HEK293 (cell line): ENCODE measurements at regions not wholly inside any gene's neighbourhood (a gene's known extent, or its start where the extent isn't known, plus 50 kb on each side); places are given as distances from the start of the nearest gene placed in this dataset.

Experiments
- CTCF ChIA-PET: fragments of 350-600 bp; formaldehyde crosslinking; extraction: SDS; loops from one replicate; lab custom pipeline; 2021; ENCODE audit warnings: antibody characterized with exemption; lab: Yijun Ruan, JAX
- POLR2A ChIA-PET: fragments of 300-600 bp; formaldehyde crosslinking; extraction: SDS; loops from one replicate; lab custom pipeline; 2020; ENCODE audit warnings: antibody characterized with exemption, inconsistent platforms; lab: Yijun Ruan, JAX
- H3K27ac ChIP-seq: fragments of 200-500 bp; sonication (Bioruptor generic); 2 replicates; pipeline ENCODE4 v1.5.1; 2014; ENCODE audit warnings: low read depth, low read length, control low read depth, inconsistent platforms; ENCODE audit errors: extremely low read depth
- H3K36me3 ChIP-seq, 2 experiments: fragments of 200-500 bp in 1 of 2; sonication (Bioruptor generic) in 1 of 2; 1 replicate in 1 of 2; 2 replicates in 1 of 2; pipeline ENCODE4 v1.5.1; 2014 to 2017; ENCODE audit warnings: inconsistent platforms in 2 of 2, low read length in 2 of 2; ENCODE audit not compliant: control insufficient read depth in 2 of 2, insufficient read depth in 1 of 2
- H3K4me1 ChIP-seq: fragments of 200-500 bp; sonication (Bioruptor generic); 2 replicates; pipeline ENCODE4 v1.5.1; 2014; ENCODE audit warnings: mild to moderate bottlenecking, low read length, inconsistent platforms; ENCODE audit not compliant: control insufficient read depth, insufficient read depth
- H3K4me3 ChIP-seq: 2 replicates; pipeline ENCODE4 v1.5.1; 2011; ENCODE audit warnings: low read depth, mild to moderate bottlenecking, control low read depth, low read length, moderate library complexity
- H3K9me3 ChIP-seq: fragments of 200-500 bp; sonication (Bioruptor generic); 2 replicates; pipeline ENCODE4 v1.5.1; 2014; ENCODE audit warnings: low read depth, low read length, inconsistent platforms; ENCODE audit not compliant: control insufficient read depth, insufficient read depth
- AEBP2 ChIP-seq: fragments of 450-650 bp; formaldehyde crosslinking; IDR thresholded peaks from 2 replicates; pipeline ENCODE4 v1.5.1; 2016; ENCODE audit warnings: missing biosample characterization, missing genetic modification characterization, borderline replicate concordance
- OSR2 ChIP-seq: fragments of 450-650 bp; formaldehyde crosslinking; IDR thresholded peaks from 2 replicates; pipeline ENCODE4 v1.5.1; 2016; ENCODE audit warnings: missing biosample characterization, missing genetic modification characterization
- PRDM10 ChIP-seq: fragments of 450-650 bp; formaldehyde crosslinking; IDR thresholded peaks from 2 replicates; pipeline ENCODE4 v1.5.1; 2016; ENCODE audit warnings: missing biosample characterization, missing genetic modification characterization
- SETDB1 ChIP-seq: IDR thresholded peaks from one replicate; pipeline ENCODE4 v1.6.1; 2017; ENCODE audit warnings: mild to moderate bottlenecking, low read length, moderate library complexity, mixed read lengths; ENCODE audit not compliant: insufficient read length
- ZBTB10 ChIP-seq: fragments of 450-650 bp; formaldehyde crosslinking; IDR thresholded peaks from 2 replicates; pipeline ENCODE4 v1.5.1; 2016; ENCODE audit warnings: missing biosample characterization, missing genetic modification characterization
- ZBTB6 ChIP-seq: fragments of 450-650 bp; formaldehyde crosslinking; IDR thresholded peaks from 2 replicates; pipeline ENCODE4 v1.5.1; 2017; ENCODE audit warnings: missing biosample characterization, missing genetic modification characterization
- ZNF19 ChIP-seq: fragments of 450-650 bp; formaldehyde crosslinking; IDR thresholded peaks from 2 replicates; pipeline ENCODE4; 2016; ENCODE audit warnings: missing biosample characterization, missing genetic modification characterization, low read depth
- ZNF248 ChIP-seq: fragments of 450-650 bp; formaldehyde crosslinking; IDR thresholded peaks from 2 replicates; pipeline ENCODE4 v1.5.1; 2017; ENCODE audit warnings: missing biosample characterization, missing genetic modification characterization
- ZNF266 ChIP-seq: fragments of 450-650 bp; formaldehyde crosslinking; IDR thresholded peaks from 2 replicates; pipeline ENCODE4 v1.5.1; 2016; ENCODE audit warnings: missing biosample characterization, missing genetic modification characterization, low read depth
- ZNF37A ChIP-seq: fragments of 450-650 bp; IDR thresholded peaks from 2 replicates; pipeline ENCODE4 v1.5.1; 2018; ENCODE audit warnings: missing biosample characterization, missing genetic modification characterization
- ZNF544 ChIP-seq: fragments of 450-650 bp; formaldehyde crosslinking; IDR thresholded peaks from 2 replicates; pipeline ENCODE4 v1.5.0; 2017; ENCODE audit warnings: missing biosample characterization, missing genetic modification characterization
- ZNF704 ChIP-seq: fragments of 450-650 bp; formaldehyde crosslinking; IDR thresholded peaks from 2 replicates; pipeline ENCODE4 v1.5.1; 2016; ENCODE audit warnings: missing biosample characterization, missing genetic modification characterization
- ZSCAN16 ChIP-seq: fragments of 450-650 bp; formaldehyde crosslinking; IDR thresholded peaks from 2 replicates; pipeline ENCODE4 v1.5.1; 2016; ENCODE audit warnings: missing biosample characterization, missing genetic modification characterization

- Histone ChIP-seq H3K27ac (no peak overlapping the region), H3K4me1 (no peaks in the 10 kb centered on the region), H3K9me3 (no peaks in the 10 kb centered on the region), H3K36me3 (no peaks in the 10 kb centered on the region), H3K4me3 (no peak overlapping the region)
- TF ChIP-seq ZNF19 (no peak), PRDM10 (tag by site-specific recombination) (no peak), OSR2 (tag by site-specific recombination) (no peak), ZNF266 (tag by site-specific recombination) (no peak), AEBP2 (tag by site-specific recombination) (no peak), SETDB1 (no peak), ZNF248 (tag by site-specific recombination) (no peak), ZNF37A (tag by site-specific recombination) (no peak), ZSCAN16 (no peak)
- ChIA-PET CTCF (no interaction called here), POLR2A (no interaction called here)
These were observed 149.2 kb upstream of the ARRDC3 start for GRCh38 chr5:91532281-91532680.

- CTCF ChIA-PET = interaction anchor here (0.7 kb wide), 1 partner anchor 109 kb away, joined by 3 read pairs; no protein-coding TSS in a partner anchor
These were observed 145.7 kb upstream of the ARRDC3 start for GRCh38 chr5:91528831-91529230.

More at GRCh38 chr5:91528831-91529230, 145.7 kb upstream of the ARRDC3 start:
- no peak overlapping the region for H3K4me3 ChIP-seq
- no peak overlapping the region for H3K27ac ChIP-seq
- POLR2A ChIA-PET = no interaction called here
- TF ChIP-seq ZBTB10 (tag by site-specific recombination) = no peak
- no peak for TF ChIP-seq ZNF544
- TF ChIP-seq ZNF704 = no peak
- TF ChIP-seq ZBTB6 (tag by site-specific recombination) = no peak
- H3K36me3 ChIP-seq = no peaks in the 10 kb centered on the region
- H3K4me1 ChIP-seq = no peaks in the 10 kb centered on the region
- no peaks in the 10 kb centered on the region for H3K9me3 ChIP-seq
